WTC11 (cell line): ENCODE measurements at regions not wholly inside any gene's neighbourhood (a gene's known extent, or its start where the extent isn't known, plus 50 kb on each side); places are given as distances from the start of the nearest gene placed in this dataset.

ENCODE experiments used
- ATAC-seq: fragments of 200-7000 bp; cut with Tn5 transposase; 2 replicates; pipeline ENCODE4 v1.10.0; 2021; ENCODE audit warnings: mild to moderate bottlenecking, moderate library complexity
- CTCF ChIA-PET: fragments of 300-600 bp; sonication (Branson Sonifier 250); formaldehyde crosslinking; loops from one replicate; lab custom pipeline; 2021; ENCODE audit warnings: antibody characterized with exemption; lab: Charles Lee
- POLR2A ChIA-PET: fragments of 350-600 bp; sonication (Branson Sonifier 250); formaldehyde crosslinking; loops from one replicate; lab custom pipeline; 2021; ENCODE audit warnings: antibody characterized with exemption; lab: Charles Lee
- DNase-seq: peaks from one replicate; pipeline ENCODE4 v3.0.0; 2021; ENCODE audit warnings: low spot score
- H3K27ac Mint-ChIP-seq: 2 replicates; pipeline ENCODE4 v1.8.0; 2021; ENCODE audit warnings: mixed read lengths
- H3K27me3 Mint-ChIP-seq: 2 replicates; pipeline ENCODE4 v1.8.0; 2021; ENCODE audit warnings: low read depth, mild to moderate bottlenecking, moderate library complexity, mixed read lengths
- H3K36me3 Mint-ChIP-seq: 2 replicates; pipeline ENCODE4 v1.8.0; 2021; ENCODE audit warnings: mixed read lengths
- H3K4me1 Mint-ChIP-seq: 2 replicates; pipeline ENCODE4 v1.8.0; 2022; ENCODE audit warnings: mixed read lengths
- H3K4me3 Mint-ChIP-seq: 2 replicates; pipeline ENCODE4 v1.8.0; 2021; ENCODE audit warnings: mild to moderate bottlenecking, moderate library complexity, mixed read lengths
- H3K9me3 Mint-ChIP-seq: 2 replicates; pipeline ENCODE4 v1.8.0; 2021; ENCODE audit warnings: mixed read lengths
- ATF1 ChIP-seq: sonication (generic); formaldehyde crosslinking; IDR thresholded peaks from 2 replicates; pipeline ENCODE4 v1.8.1; 2023; ENCODE audit warnings: mild to moderate bottlenecking, moderate library complexity, missing genetic modification reagents
- E2F4 ChIP-seq: sonication (generic); formaldehyde crosslinking; IDR thresholded peaks from 2 replicates; pipeline ENCODE4 v1.8.1; 2022; ENCODE audit warnings: low read depth, mild to moderate bottlenecking, moderate library complexity, missing genetic modification reagents, borderline replicate concordance
- ETV6 ChIP-seq: sonication (generic); formaldehyde crosslinking; IDR thresholded peaks from 2 replicates; pipeline ENCODE4 v1.8.1; 2022; ENCODE audit warnings: mild to moderate bottlenecking, missing genetic modification reagents
- HMGA2 ChIP-seq: fragments of 250-450 bp; sonication (Bioruptor Pico); IDR thresholded peaks from 2 replicates; pipeline ENCODE4 v1.4.0; 2021; ENCODE audit warnings: mild to moderate bottlenecking, moderate library complexity
- IRF1 ChIP-seq: sonication (generic); formaldehyde crosslinking; IDR thresholded peaks from 2 replicates; pipeline ENCODE4 v1.8.0; 2023; ENCODE audit warnings: missing genetic modification reagents
- KAT7 ChIP-seq: sonication (generic); formaldehyde crosslinking; IDR thresholded peaks from 2 replicates; pipeline ENCODE4 v1.8.1; 2023; ENCODE audit warnings: missing genetic modification reagents, mild to moderate bottlenecking, borderline replicate concordance
- MAX ChIP-seq: sonication (generic); formaldehyde crosslinking; IDR thresholded peaks from 2 replicates; pipeline ENCODE4 v1.8.0; 2022; ENCODE audit warnings: mild to moderate bottlenecking, missing genetic modification reagents
- MYBL2 ChIP-seq: sonication (generic); formaldehyde crosslinking; IDR thresholded peaks from 2 replicates; pipeline ENCODE4 v1.8.1; 2023; ENCODE audit warnings: mild to moderate bottlenecking, moderate library complexity, missing genetic modification reagents
- NFATC4 ChIP-seq: fragments of 250-450 bp; sonication (Bioruptor Pico); IDR thresholded peaks from 2 replicates; pipeline ENCODE4 v1.9.0; 2021; ENCODE audit warnings: mild to moderate bottlenecking
- SP1 ChIP-seq: sonication (generic); formaldehyde crosslinking; conservative IDR thresholded peaks from 2 replicates; pipeline ENCODE4 v1.8.1; 2022; ENCODE audit warnings: missing genetic modification reagents
- STAT6 ChIP-seq: sonication (generic); formaldehyde crosslinking; conservative IDR thresholded peaks from 2 replicates; pipeline ENCODE4 v1.8.1; 2023; ENCODE audit warnings: mild to moderate bottlenecking, low read depth, missing genetic modification reagents, moderate library complexity
- TCF7 ChIP-seq: sonication (generic); formaldehyde crosslinking; IDR thresholded peaks from 2 replicates; pipeline ENCODE4 v1.8.0; 2022; ENCODE audit warnings: mild to moderate bottlenecking, low read depth, missing genetic modification reagents, moderate library complexity
- TEAD1 ChIP-seq: sonication (generic); formaldehyde crosslinking; IDR thresholded peaks from 2 replicates; pipeline ENCODE4 v1.8.0; 2022; ENCODE audit warnings: mild to moderate bottlenecking, missing genetic modification reagents
- ZNF263 ChIP-seq: sonication (generic); formaldehyde crosslinking; IDR thresholded peaks from 2 replicates; pipeline ENCODE4 v1.8.1; 2022; ENCODE audit warnings: low read depth, mild to moderate bottlenecking, moderate library complexity, missing genetic modification reagents

- ChIA-PET CTCF (no interaction called here), POLR2A (no interaction called here)
- Mint-ChIP-seq H3K4me1 (peaks cover 4% of the 10 kb centered on the region; the same call in 1 of the 2 replicates), H3K9me3 (peaks cover 10% of the 10 kb centered on the region), H3K4me3 (no peak overlapping the region), H3K27me3 (no peaks in the 10 kb centered on the region), H3K36me3 (peaks cover 7% of the 10 kb centered on the region)
- ATAC-seq (no peak), DNase-seq (no peak)
- no peak for TF ChIP-seq STAT6
- no peak for TF ChIP-seq ATF1
- TF ChIP-seq, all 79 proteins: peak for 0
- H3K27ac Mint-ChIP-seq: no peak overlapping the region
Measured at GRCh38 chr10:8616166-8616565, 561.7 kb downstream of the GATA3 start.

GRCh38 chr10:8617792-8618191 is 563.3 kb downstream of the GATA3 start:
- Mint-ChIP-seq H3K4me3 (no peak overlapping the region), H3K36me3 (no peaks in the 10 kb centered on the region), H3K27ac (no peak overlapping the region), H3K27me3 (no peaks in the 10 kb centered on the region), H3K4me1 (peaks cover 4% of the 10 kb centered on the region; the same call in 1 of the 2 replicates), H3K9me3 (no peaks in the 10 kb centered on the region; the same call in none of the 2 replicates)
- ChIA-PET CTCF (no interaction called here), POLR2A (no interaction called here)
- TF ChIP-seq NFATC4 (CRISPR knock-in tag): no peak
- no peak for TF ChIP-seq SP1 (CRISPR knock-in tag)
- no peak for TF ChIP-seq ETV6 (CRISPR knock-in tag)
- TF ChIP-seq MYBL2 (CRISPR knock-in tag): no peak
- TF ChIP-seq TCF7: no peak
- no peak for ATAC-seq
- DNase-seq: no peak

GRCh38 chr10:8618834-8619233 is 564.3 kb downstream of the GATA3 start:
- Mint-ChIP-seq H3K4me3 (no peak overlapping the region), H3K27me3 (no peaks in the 10 kb centered on the region), H3K27ac (no peak overlapping the region), H3K36me3 (no peaks in the 10 kb centered on the region), H3K9me3 (no peaks in the 10 kb centered on the region; the same call in none of the 2 replicates), H3K4me1 (peaks cover 4% of the 10 kb centered on the region; the same call in 1 of the 2 replicates)
- CTCF ChIA-PET: no interaction called here
- TF ChIP-seq MAX: no peak
- TF ChIP-seq ATF1: no peak
- no peak for TF ChIP-seq ZNF263 (CRISPR knock-in tag)
- no peak for TF ChIP-seq KAT7 (CRISPR knock-in tag)
- no peak for TF ChIP-seq TEAD1 (CRISPR knock-in tag)
- no peak for TF ChIP-seq IRF1
- TF ChIP-seq HMGA2 (CRISPR knock-in tag): no peak
- TF ChIP-seq STAT6: no peak
- no peak for TF ChIP-seq SP1 (CRISPR knock-in tag)
- TF ChIP-seq E2F4: no peak
- ATAC-seq (no peak), DNase-seq (no peak)
- POLR2A ChIA-PET: no interaction called here
